Calu3 (cell line): ENCODE measurements at regions not wholly inside any gene's neighbourhood (a gene's known extent, or its start where the extent isn't known, plus 50 kb on each side); places are given as distances from the start of the nearest gene placed in this dataset.
"Not testable (repeated sequence)": the region's sequence is repeated elsewhere in the genome, so short reads cannot be mapped to it uniquely, and the experiment has no call there.

Source experiments
- BruUV-seq: library from RNA; stranded (reverse); fragments of 400-500 nt; replicated peaks from 2 replicates; lab custom pipeline; 2021; lab: Mats Ljungman, UMichigan
- CTCF ChIA-PET: fragments of 300-600 bp; sonication (Branson Sonifier 250); formaldehyde crosslinking; loops from one replicate; lab custom pipeline; 2022; ENCODE audit warnings: antibody characterized with exemption; lab: Charles Lee
- DNase-seq: peaks from one replicate; pipeline ENCODE4 v3.0.0; 2022
- H3K27ac Mint-ChIP-seq: one replicate; pipeline ENCODE4 v1.8.0; 2022; ENCODE audit warnings: mixed read lengths; ENCODE audit not compliant: unreplicated experiment
- H3K27me3 Mint-ChIP-seq: one replicate; pipeline ENCODE4 v1.8.0; 2022; ENCODE audit warnings: mixed read lengths; ENCODE audit not compliant: unreplicated experiment
- H3K36me3 Mint-ChIP-seq: one replicate; pipeline ENCODE4 v1.8.0; 2022; ENCODE audit warnings: mild to moderate bottlenecking, moderate library complexity, mixed read lengths; ENCODE audit not compliant: insufficient read depth, unreplicated experiment
- H3K4me1 Mint-ChIP-seq: one replicate; pipeline ENCODE4 v1.8.0; 2022; ENCODE audit warnings: mild to moderate bottlenecking, low read depth, mixed read lengths; ENCODE audit not compliant: unreplicated experiment
- H3K4me3 Mint-ChIP-seq: one replicate; pipeline ENCODE4 v1.8.0; 2022; ENCODE audit warnings: mild to moderate bottlenecking, low read depth, moderate library complexity, mixed read lengths; ENCODE audit not compliant: unreplicated experiment
- H3K9me3 Mint-ChIP-seq: one replicate; pipeline ENCODE4 v1.8.0; 2022; ENCODE audit warnings: low read depth, mixed read lengths; ENCODE audit not compliant: unreplicated experiment
- CTCF ChIP-seq: fragments of 200-600 bp; IDR thresholded peaks from one replicate; pipeline ENCODE4 v1.8.0; 2022; ENCODE audit warnings: antibody characterized with exemption; ENCODE audit not compliant: unreplicated experiment
- intact Hi-C: fragments of 100-400 bp; cut with micrococcal nuclease; formaldehyde crosslinking; loops from one replicate; pipeline ENCODE4 v1.10.0; 2022; ENCODE audit not compliant: unreplicated experiment

- peaks cover 36% of the 10 kb centered on the region for H3K27me3 Mint-ChIP-seq
Measured at GRCh38 chr1:112110031-112110430, 120.6 kb upstream of the KCND3 start.

GRCh38 chr1:112111734-112112133, 122.3 kb upstream of the KCND3 start:
- H3K4me3 Mint-ChIP-seq, result no peak overlapping the region
- no peaks in the 10 kb centered on the region for H3K9me3 Mint-ChIP-seq
- H3K4me1 Mint-ChIP-seq, result no peaks in the 10 kb centered on the region
- H3K27me3 Mint-ChIP-seq, result peaks cover 26% of the 10 kb centered on the region
- CTCF ChIA-PET, result no interaction called here
- no TSS peak for BruUV-seq
- no peak overlapping the region for H3K27ac Mint-ChIP-seq
- no peak for TF ChIP-seq CTCF
- no peak for DNase-seq
- intact Hi-C loops, result no loop called here
- H3K36me3 Mint-ChIP-seq, result no peaks in the 10 kb centered on the region

More at GRCh38 chr1:112110031-112110430, 120.6 kb upstream of the KCND3 start:
- CTCF ChIA-PET, result no interaction called here
- no peak overlapping the region for H3K4me3 Mint-ChIP-seq
- TF ChIP-seq CTCF, result no peak
- peaks cover 3% of the 10 kb centered on the region for H3K9me3 Mint-ChIP-seq
- H3K27ac Mint-ChIP-seq, result no peak overlapping the region
- no TSS peak for BruUV-seq
- no peaks in the 10 kb centered on the region for H3K36me3 Mint-ChIP-seq
- no peak for DNase-seq
- intact Hi-C loops, result no loop called here
- no peaks in the 10 kb centered on the region for H3K4me1 Mint-ChIP-seq

GRCh38 chr1:112114540-112114939, 125.1 kb upstream of the KCND3 start:
- no peaks in the 10 kb centered on the region for H3K4me1 Mint-ChIP-seq
- BruUV-seq, result no TSS peak
- no peaks in the 10 kb centered on the region for H3K9me3 Mint-ChIP-seq
- intact Hi-C loops, result no loop called here
- no peak for DNase-seq
- no peaks in the 10 kb centered on the region for H3K36me3 Mint-ChIP-seq
- H3K4me3 Mint-ChIP-seq, result no peak overlapping the region
- no peak overlapping the region for H3K27ac Mint-ChIP-seq
- peaks cover 28% of the 10 kb centered on the region for H3K27me3 Mint-ChIP-seq
- TF ChIP-seq CTCF, result no peak
- CTCF ChIA-PET, result no interaction called here

GRCh38 chr1:112126598-112126997, 137.1 kb upstream of the KCND3 start:
- no TSS peak for BruUV-seq
- peaks cover 21% of the 10 kb centered on the region for H3K27me3 Mint-ChIP-seq

GRCh38 chr1:112127606-112128005, 138.1 kb upstream of the KCND3 start:
- H3K4me3 Mint-ChIP-seq, result not testable (repeated sequence)

More at GRCh38 chr1:112126598-112126997, 137.1 kb upstream of the KCND3 start:
- DNase-seq, result no peak
- no peak for TF ChIP-seq CTCF
- CTCF ChIA-PET, result no interaction called here
- Mint-ChIP-seq H3K4me1 (no peaks in the 10 kb centered on the region), H3K36me3 (no peaks in the 10 kb centered on the region), H3K27ac (no peak overlapping the region), H3K9me3 (no peaks in the 10 kb centered on the region), H3K4me3 (no peak overlapping the region)
- intact Hi-C loops, result no loop called here

More at GRCh38 chr1:112127606-112128005, 138.1 kb upstream of the KCND3 start:
- H3K9me3 Mint-ChIP-seq, H3K36me3 Mint-ChIP-seq, CTCF ChIA-PET, intact Hi-C loops, BruUV-seq, DNase-seq, H3K27ac Mint-ChIP-seq, H3K4me1 Mint-ChIP-seq: not testable (repeated sequence)
- peaks cover 21% of the 10 kb centered on the region for H3K27me3 Mint-ChIP-seq
